Heart right ventricle (tissue), 16 donors: ENCODE measurements at regions not wholly inside any gene's neighbourhood (a gene's known extent, or its start where the extent isn't known, plus 50 kb on each side); places are given as distances from the start of the nearest gene placed in this dataset.

ENCODE experiments used
- ATAC-seq, 8 donors: fragments of 200-7000 bp; cut with Tn5 transposase; one replicate each; pipeline ENCODE4 v1.9.1; 2020; ENCODE audit warnings: mild to moderate bottlenecking in 8 of 8, moderate library complexity in 8 of 8, moderate number of reproducible peaks in 1 of 8
- DNase-seq, 2 donors: peaks; one replicate each; pipeline ENCODE4 v3.0.0-alpha.2; 2020
- H3K27ac ChIP-seq, 10 donors: fragments of 200-600 bp; sonication (generic) in 2 of 10; one replicate each; pipeline versions ENCODE4 v1.5.0 to v1.8.0; 2020 to 2022; ENCODE audit warnings: mild to moderate bottlenecking in 3 of 10
- H3K27me3 ChIP-seq, 7 donors: fragments of 200-600 bp; one replicate each; pipeline ENCODE4 v1.8.0; 2021 to 2022; ENCODE audit warnings: mild to moderate bottlenecking in 2 of 7
- H3K36me3 ChIP-seq, 9 donors: fragments of 200-600 bp; sonication (generic) in 1 of 9; one replicate each; pipeline versions ENCODE4 v1.5.0 to v1.8.0; 2020 to 2022; ENCODE audit warnings: mild to moderate bottlenecking in 2 of 9
- H3K4me1 ChIP-seq, 9 donors: fragments of 200-600 bp; sonication (generic) in 1 of 9; one replicate each; pipeline versions ENCODE4 v1.5.0 to v1.8.0; 2020 to 2022; ENCODE audit warnings: mild to moderate bottlenecking in 4 of 9
- H3K4me3 ChIP-seq, 10 donors: fragments of 200-600 bp; sonication (generic) in 2 of 10; one replicate each; pipeline versions ENCODE4 v1.5.0 to v1.8.0; 2020 to 2022; ENCODE audit warnings: mild to moderate bottlenecking in 7 of 10, moderate library complexity in 2 of 10
- H3K9me3 ChIP-seq, 11 donors: fragments of 200-600 bp in 10 of 11; sonication (generic) in 2 of 11; one replicate each; pipeline versions ENCODE4 v1.5.0 to v1.8.0; 2013 to 2022; ENCODE audit warnings: mild to moderate bottlenecking in 2 of 11, control low read depth in 1 of 11, moderate library complexity in 1 of 11
- WGBS, 2 donors: extraction: QIAGEN DNeasy Blood & Tissue Kit; methylation state at CpG; one replicate each; pipeline ENCODE4 v1.1.7; 2013; ENCODE audit warnings: inconsistent platforms in 1 of 2; 5-methylcytosine and 5-hydroxymethylcytosine counted together
- intact Hi-C, 10 donors: fragments of 100-400 bp; cut with DNase I; formaldehyde crosslinking; loops; one replicate each; pipeline versions ENCODE4 v1.11.1 to v1.14.2; 2022
- TF ChIP-seq, protein P1 (sequence below), 9 donors: fragments of 200-600 bp; sonication (generic) in 2 of 9; IDR thresholded peaks; one replicate each; pipeline versions ENCODE4 v1.5.0 to v1.8.0; 2021 to 2022; ENCODE audit warnings: antibody characterized with exemption in 9 of 9, mild to moderate bottlenecking in 5 of 9, moderate library complexity in 1 of 9
- donor health status: Arrhythmogenic right ventricular cardiomyopathy.
- donor health status: ischemic (EF 13 %, LVEDD 7.1; RV severe dilation, severe dysfunction).
- donor health status: healthy with polysubstance abuse.
- donor health status: DM: no; HTN: yes; CAD: no.
- donor health status: DM: no; HTN: no; CAD: no.
- donor health status: ischemic (EF 25% LVEDD 6.9; RV normal size, moderate dysfunction).
- donor health status: ischemic (EF 25% LVEDD 5.7; RV mildly dilated, moderate dysfunction).
- donor health status: healthy.
- donor health status: DM: yes; HTN: yes; CAD: no.
- donor health status: Ischemic cardiomyopathy.
- donor health status: ischemic (EF 35%, LVEDD 5.7; RV mildly dilated, moderate dysfunction).
- donor health status: nonischemic (EF 11% LVEDD 7.7; RV severe dilation, severe dysfunction).
- donor health status: DM: yes; HTN: yes; CAD: no.
- donor health status: PGD.
- donor health status: ischemic (EF 29% LVEDD 5.4; RV normal size, mild dysfunction).
- donor health status: nonischemic (EF 23%, LVEDD 6.1; RV moderate dilation, normal function).

DNA sequence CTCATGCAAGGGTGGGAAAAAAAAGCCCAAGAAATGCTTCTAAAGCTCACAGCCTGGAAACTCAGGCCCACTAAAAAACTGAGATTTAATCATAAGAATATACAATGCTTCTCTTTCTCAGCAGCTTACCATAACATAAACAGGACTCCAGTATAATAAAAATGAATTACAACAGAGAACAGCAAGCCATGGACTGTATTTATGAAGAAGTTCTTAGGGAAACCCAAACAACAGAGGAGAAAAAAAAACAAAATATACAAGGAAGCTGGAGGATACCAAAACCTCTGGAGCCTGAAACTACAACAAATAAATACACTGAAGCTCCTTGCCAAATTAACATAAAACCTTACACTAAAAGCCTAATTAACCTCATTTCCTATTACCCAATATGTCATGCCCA lies 187.8 kb downstream of the RDH14 start:
- TF ChIP-seq, protein P1, sequence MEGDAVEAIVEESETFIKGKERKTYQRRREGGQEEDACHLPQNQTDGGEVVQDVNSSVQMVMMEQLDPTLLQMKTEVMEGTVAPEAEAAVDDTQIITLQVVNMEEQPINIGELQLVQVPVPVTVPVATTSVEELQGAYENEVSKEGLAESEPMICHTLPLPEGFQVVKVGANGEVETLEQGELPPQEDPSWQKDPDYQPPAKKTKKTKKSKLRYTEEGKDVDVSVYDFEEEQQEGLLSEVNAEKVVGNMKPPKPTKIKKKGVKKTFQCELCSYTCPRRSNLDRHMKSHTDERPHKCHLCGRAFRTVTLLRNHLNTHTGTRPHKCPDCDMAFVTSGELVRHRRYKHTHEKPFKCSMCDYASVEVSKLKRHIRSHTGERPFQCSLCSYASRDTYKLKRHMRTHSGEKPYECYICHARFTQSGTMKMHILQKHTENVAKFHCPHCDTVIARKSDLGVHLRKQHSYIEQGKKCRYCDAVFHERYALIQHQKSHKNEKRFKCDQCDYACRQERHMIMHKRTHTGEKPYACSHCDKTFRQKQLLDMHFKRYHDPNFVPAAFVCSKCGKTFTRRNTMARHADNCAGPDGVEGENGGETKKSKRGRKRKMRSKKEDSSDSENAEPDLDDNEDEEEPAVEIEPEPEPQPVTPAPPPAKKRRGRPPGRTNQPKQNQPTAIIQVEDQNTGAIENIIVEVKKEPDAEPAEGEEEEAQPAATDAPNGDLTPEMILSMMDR (IDR thresholded peaks at IDR 0.05), result no peak
- H3K9me3 ChIP-seq, result no peaks in the 10 kb centered on the region
- H3K27ac ChIP-seq, result no peak overlapping the region
- peaks cover 0 to 3% (median 0%) of the 10 kb centered on the region in 9 donors for H3K4me1 ChIP-seq
- no peaks in the 10 kb centered on the region for H3K36me3 ChIP-seq
- no peak for DNase-seq
- intact Hi-C loops, result loop anchor here in 2 of 10 donors (5.0 to 10.0 kb wide), 2 partner anchors 525 to 648 kb away; no protein-coding TSS in a partner anchor
- H3K4me3 ChIP-seq, result no peak overlapping the region
- H3K27me3 ChIP-seq, result peaks cover 0 to 4% (median 0%) of the 10 kb centered on the region in 7 donors
- no peak for ATAC-seq

DNA sequence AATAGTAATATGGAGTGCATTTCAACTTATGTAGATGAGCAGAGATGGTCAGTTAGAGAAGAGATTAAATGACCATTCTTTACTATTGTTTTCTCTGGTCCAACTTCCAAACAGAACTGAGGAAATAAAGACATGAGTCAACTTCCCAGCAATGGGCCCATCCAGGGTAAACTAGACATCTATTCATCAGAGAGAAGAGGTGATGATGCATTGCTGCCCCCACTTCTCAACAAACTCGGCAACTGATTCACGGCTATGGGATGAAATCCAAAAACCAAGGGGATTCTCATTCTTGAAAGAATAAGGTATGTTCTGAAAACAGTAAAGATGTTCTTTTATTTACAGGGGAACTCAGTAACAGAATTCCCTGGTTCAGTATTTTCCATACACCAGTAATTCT lies 190.7 kb downstream of the RDH14 start:
- H3K9me3 ChIP-seq, result no peaks in the 10 kb centered on the region
- no peak overlapping the region for H3K27ac ChIP-seq
- peaks cover 0 to 4% (median 0%) of the 10 kb centered on the region in 7 donors for H3K27me3 ChIP-seq
- peaks cover 0 to 3% (median 0%) of the 10 kb centered on the region in 9 donors for H3K4me1 ChIP-seq
- no peaks in the 10 kb centered on the region for H3K36me3 ChIP-seq
- intact Hi-C loops, result loop anchor here in 2 of 10 donors (5.0 to 10.0 kb wide), 2 partner anchors 522 to 645 kb away; no protein-coding TSS in a partner anchor
- TF ChIP-seq, protein P1 (IDR thresholded peaks at IDR 0.05), result no peak
- DNase-seq (no peak), ATAC-seq (no peak)
- 75 to 83% methylated on average over 2 of the region's 2 CpGs for WGBS, 2 donors
- H3K4me3 ChIP-seq, result no peak overlapping the region

DNA sequence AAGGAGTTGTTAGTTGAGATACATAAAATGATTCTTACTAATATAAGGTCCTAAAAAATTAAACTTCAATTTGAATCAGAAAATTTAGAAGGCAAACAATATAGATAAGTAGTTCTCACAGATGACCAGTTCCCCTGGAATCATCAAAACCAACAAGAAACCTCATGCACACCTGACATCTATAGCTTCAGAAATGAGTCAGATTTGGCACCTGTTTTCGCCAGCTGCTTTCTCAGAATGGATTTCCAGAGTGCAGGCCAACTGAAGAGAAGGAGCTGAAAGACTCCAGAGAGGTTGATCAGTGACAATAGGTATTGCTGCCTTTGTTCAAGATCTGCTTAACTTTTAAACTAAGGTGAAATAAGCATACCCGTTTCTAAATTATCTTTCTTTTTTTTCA lies 192.4 kb downstream of the RDH14 start:
- Histone ChIP-seq H3K36me3 (no peaks in the 10 kb centered on the region), H3K4me1 (no peaks in the 10 kb centered on the region), H3K4me3 (no peak overlapping the region), H3K27ac (no peak overlapping the region), H3K9me3 (no peaks in the 10 kb centered on the region), H3K27me3 (peaks cover 0 to 4% (median 0%) of the 10 kb centered on the region in 7 donors)
- DNase-seq (no peak), ATAC-seq (no peak)
- intact Hi-C loops, result no loop called here
- 39 to 78% methylated on average over 2 of the region's 2 CpGs for WGBS, 2 donors
- TF ChIP-seq, protein P1 (IDR thresholded peaks at IDR 0.05), result no peak

DNA sequence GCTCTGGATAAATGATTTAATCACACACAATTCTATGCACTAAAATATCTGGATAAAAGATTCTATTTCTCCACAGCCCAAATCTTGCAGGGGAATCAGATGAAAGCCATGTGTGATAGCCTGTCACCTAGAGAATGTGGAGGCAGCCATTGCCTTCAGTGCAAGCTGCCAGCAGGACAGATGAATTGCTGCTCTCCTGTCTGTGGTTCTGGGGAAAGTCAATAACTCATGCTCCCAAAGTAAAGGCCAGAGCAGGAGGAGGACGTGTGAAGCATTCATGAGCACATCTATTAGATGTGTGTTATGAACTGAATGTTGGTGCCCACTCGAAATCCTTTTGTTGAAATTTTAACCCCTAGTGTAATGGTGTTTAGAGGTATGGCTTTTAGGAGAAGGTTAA lies 195.1 kb downstream of the RDH14 start:
- Histone ChIP-seq H3K27ac (no peak overlapping the region), H3K4me1 (no peaks in the 10 kb centered on the region), H3K4me3 (no peak overlapping the region), H3K36me3 (no peaks in the 10 kb centered on the region), H3K27me3 (peaks cover 0 to 4% (median 0%) of the 10 kb centered on the region in 7 donors), H3K9me3 (no peaks in the 10 kb centered on the region)
- TF ChIP-seq, protein P1 (IDR thresholded peaks at IDR 0.05), result no peak
- DNase-seq (no peak), ATAC-seq (no peak)
- intact Hi-C loops, result no loop called here
- WGBS, 2 donors, result 75 to 78% methylated on average over 2 of the region's 2 CpGs
